ENCODE measurements at regions not wholly inside any gene's neighbourhood (a gene's known extent, or its start where the extent isn't known, plus 50 kb on each side); places are given as distances from the start of the nearest gene placed in this dataset.
A peak's percentile ranks its signal among the peaks of the same experiment; 100 is the strongest.

DNA sequence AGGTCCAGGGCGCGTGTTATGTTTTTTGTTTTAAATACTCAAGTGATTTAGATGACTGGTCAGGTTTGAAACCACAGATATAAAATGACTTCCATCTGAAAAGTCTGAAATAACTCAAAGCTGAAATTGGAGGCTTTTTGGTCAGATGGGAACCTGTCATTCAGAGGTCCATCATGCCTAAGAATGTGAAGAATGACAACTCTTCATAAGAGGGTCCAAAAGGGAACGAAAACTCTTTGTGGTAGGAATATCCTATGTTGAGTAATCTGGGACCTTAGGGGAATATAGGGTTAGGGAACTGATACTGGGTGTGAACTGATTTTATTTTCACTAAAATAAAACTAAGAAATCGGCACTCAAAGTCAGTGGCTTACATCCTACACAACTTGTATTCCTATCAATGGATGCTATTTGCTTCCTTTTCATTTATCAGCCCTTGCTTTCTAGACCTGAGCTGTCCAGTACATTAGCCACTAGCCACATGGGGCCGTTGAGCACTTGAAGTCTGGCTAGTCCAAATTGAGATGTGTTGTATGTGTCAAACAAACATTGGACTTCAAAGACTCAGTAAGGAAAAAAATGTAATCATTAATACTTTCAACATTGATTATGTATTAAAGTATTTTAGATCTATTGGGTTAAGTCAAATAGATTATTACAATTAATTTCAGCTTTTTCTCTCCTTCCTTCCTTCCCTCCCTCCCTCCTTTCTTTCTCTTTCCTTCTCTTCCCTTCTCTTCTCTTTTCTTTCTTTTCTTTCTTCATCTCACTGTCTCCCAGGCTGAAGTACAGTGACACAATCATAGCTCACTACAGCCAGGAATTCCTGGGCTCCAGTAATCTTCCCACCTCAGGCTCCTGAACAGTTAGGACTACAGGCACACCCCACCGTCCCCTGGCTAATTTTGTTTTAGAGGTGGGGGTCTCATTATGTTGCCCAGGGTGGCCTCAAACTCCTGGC, 56.5 kb upstream of the KDM7A start (continued):
- TF ChIP-seq, protein P1, sequence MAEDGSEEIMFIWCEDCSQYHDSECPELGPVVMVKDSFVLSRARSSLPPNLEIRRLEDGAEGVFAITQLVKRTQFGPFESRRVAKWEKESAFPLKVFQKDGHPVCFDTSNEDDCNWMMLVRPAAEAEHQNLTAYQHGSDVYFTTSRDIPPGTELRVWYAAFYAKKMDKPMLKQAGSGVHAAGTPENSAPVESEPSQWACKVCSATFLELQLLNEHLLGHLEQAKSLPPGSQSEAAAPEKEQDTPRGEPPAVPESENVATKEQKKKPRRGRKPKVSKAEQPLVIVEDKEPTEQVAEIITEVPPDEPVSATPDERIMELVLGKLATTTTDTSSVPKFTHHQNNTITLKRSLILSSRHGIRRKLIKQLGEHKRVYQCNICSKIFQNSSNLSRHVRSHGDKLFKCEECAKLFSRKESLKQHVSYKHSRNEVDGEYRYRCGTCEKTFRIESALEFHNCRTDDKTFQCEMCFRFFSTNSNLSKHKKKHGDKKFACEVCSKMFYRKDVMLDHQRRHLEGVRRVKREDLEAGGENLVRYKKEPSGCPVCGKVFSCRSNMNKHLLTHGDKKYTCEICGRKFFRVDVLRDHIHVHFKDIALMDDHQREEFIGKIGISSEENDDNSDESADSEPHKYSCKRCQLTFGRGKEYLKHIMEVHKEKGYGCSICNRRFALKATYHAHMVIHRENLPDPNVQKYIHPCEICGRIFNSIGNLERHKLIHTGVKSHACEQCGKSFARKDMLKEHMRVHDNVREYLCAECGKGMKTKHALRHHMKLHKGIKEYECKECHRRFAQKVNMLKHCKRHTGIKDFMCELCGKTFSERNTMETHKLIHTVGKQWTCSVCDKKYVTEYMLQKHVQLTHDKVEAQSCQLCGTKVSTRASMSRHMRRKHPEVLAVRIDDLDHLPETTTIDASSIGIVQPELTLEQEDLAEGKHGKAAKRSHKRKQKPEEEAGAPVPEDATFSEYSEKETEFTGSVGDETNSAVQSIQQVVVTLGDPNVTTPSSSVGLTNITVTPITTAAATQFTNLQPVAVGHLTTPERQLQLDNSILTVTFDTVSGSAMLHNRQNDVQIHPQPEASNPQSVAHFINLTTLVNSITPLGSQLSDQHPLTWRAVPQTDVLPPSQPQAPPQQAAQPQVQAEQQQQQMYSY (CRISPR knock-in tag; IDR thresholded peaks at IDR 0.05) = no peak
- TF ChIP-seq MTA2 (IDR thresholded peaks at IDR 0.05; ENCODE audit: low read depth) (no peak), SUZ12 (IDR thresholded peaks at IDR 0.05; ENCODE audit: unreplicated experiment) (no peak), CREM (IDR thresholded peaks at IDR 0.05; ENCODE audit: low read depth) (0 out of 2 replicates have a peak, but pooled peaks have one; percentile 47), TARDBP (IDR thresholded peaks at IDR 0.05; ENCODE audit: borderline replicate concordance) (no peak), MYB (IDR thresholded peaks at IDR 0.05; ENCODE audit: borderline replicate concordance, low read depth, low read length) (no peak), MXI1 (IDR thresholded peaks at IDR 0.05; ENCODE audit: low read depth, low read length) (no peak), SIX5 (IDR thresholded peaks at IDR 0.05; ENCODE audit: low read depth, low read length, severe bottlenecking) (no peak), JUNB (IDR thresholded peaks at IDR 0.05) (peak; percentile 87), HDAC6 (IDR thresholded peaks at IDR 0.05; ENCODE audit: unreplicated experiment) (no peak), EP300 (IDR thresholded peaks at IDR 0.05; ENCODE audit: borderline replicate concordance in 1 of 2, control insufficient read depth in 1 of 2, low read depth in 2 of 2, low read length in 2 of 2) (peak in 1 of 2 experiments; percentile 55; a peak in 1 of 4 replicates), NFIC (IDR thresholded peaks at IDR 0.05; ENCODE audit: low read depth, low read length) (peak; percentile 94), SMAD5 (IDR thresholded peaks at IDR 0.05; ENCODE audit: low read depth) (no peak), RBBP5 (conservative IDR thresholded peaks at IDR 0.05) (no peak), IKZF2 (IDR thresholded peaks at IDR 0.05) (peak; percentile 72 to 88; a peak in 3 of 4 replicates), TCF7 (IDR thresholded peaks at IDR 0.05; ENCODE audit: borderline replicate concordance) (no peak), NBN (IDR thresholded peaks at IDR 0.05) (no peak)
- TF ChIP-seq, protein P2, sequence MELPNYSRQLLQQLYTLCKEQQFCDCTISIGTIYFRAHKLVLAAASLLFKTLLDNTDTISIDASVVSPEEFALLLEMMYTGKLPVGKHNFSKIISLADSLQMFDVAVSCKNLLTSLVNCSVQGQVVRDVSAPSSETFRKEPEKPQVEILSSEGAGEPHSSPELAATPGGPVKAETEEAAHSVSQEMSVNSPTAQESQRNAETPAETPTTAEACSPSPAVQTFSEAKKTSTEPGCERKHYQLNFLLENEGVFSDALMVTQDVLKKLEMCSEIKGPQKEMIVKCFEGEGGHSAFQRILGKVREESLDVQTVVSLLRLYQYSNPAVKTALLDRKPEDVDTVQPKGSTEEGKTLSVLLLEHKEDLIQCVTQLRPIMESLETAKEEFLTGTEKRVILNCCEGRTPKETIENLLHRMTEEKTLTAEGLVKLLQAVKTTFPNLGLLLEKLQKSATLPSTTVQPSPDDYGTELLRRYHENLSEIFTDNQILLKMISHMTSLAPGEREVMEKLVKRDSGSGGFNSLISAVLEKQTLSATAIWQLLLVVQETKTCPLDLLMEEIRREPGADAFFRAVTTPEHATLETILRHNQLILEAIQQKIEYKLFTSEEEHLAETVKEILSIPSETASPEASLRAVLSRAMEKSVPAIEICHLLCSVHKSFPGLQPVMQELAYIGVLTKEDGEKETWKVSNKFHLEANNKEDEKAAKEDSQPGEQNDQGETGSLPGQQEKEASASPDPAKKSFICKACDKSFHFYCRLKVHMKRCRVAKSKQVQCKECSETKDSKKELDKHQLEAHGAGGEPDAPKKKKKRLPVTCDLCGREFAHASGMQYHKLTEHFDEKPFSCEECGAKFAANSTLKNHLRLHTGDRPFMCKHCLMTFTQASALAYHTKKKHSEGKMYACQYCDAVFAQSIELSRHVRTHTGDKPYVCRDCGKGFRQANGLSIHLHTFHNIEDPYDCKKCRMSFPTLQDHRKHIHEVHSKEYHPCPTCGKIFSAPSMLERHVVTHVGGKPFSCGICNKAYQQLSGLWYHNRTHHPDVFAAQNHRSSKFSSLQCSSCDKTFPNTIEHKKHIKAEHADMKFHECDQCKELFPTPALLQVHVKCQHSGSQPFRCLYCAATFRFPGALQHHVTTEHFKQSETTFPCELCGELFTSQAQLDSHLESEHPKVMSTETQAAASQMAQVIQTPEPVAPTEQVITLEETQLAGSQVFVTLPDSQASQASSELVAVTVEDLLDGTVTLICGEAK (IDR thresholded peaks at IDR 0.05; ENCODE audit: borderline replicate concordance) = no peak
- TF ChIP-seq, protein P3, sequence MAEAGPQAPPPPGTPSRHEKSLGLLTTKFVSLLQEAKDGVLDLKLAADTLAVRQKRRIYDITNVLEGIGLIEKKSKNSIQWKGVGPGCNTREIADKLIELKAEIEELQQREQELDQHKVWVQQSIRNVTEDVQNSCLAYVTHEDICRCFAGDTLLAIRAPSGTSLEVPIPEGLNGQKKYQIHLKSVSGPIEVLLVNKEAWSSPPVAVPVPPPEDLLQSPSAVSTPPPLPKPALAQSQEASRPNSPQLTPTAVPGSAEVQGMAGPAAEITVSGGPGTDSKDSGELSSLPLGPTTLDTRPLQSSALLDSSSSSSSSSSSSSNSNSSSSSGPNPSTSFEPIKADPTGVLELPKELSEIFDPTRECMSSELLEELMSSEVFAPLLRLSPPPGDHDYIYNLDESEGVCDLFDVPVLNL (IDR thresholded peaks at IDR 0.05; ENCODE audit: low read depth, low read length) = no peak
- TF ChIP-seq, protein P4, sequence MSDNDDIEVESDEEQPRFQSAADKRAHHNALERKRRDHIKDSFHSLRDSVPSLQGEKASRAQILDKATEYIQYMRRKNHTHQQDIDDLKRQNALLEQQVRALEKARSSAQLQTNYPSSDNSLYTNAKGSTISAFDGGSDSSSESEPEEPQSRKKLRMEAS (IDR thresholded peaks at IDR 0.05; ENCODE audit: low read depth, low read length) = no peak
- TF ChIP-seq, protein P5, sequence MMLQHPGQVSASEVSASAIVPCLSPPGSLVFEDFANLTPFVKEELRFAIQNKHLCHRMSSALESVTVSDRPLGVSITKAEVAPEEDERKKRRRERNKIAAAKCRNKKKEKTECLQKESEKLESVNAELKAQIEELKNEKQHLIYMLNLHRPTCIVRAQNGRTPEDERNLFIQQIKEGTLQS (IDR thresholded peaks at IDR 0.05; ENCODE audit: borderline replicate concordance, extremely low read depth, low read depth, low read length) = no peak

Data from GM12878 (cell line).